HG02610 (cell line): ENCODE measurements at regions not wholly inside any gene's neighbourhood (a gene's known extent, or its start where the extent isn't known, plus 50 kb on each side); places are given as distances from the start of the nearest gene placed in this dataset.

Experiments
- ATAC-seq: cut with Tn5 transposase; IDR thresholded peaks from one replicate; pipeline ENCODE4 v1.9.1; 2021; ENCODE audit warnings: mild to moderate bottlenecking, moderate library complexity; ENCODE audit not compliant: unreplicated experiment

DNA sequence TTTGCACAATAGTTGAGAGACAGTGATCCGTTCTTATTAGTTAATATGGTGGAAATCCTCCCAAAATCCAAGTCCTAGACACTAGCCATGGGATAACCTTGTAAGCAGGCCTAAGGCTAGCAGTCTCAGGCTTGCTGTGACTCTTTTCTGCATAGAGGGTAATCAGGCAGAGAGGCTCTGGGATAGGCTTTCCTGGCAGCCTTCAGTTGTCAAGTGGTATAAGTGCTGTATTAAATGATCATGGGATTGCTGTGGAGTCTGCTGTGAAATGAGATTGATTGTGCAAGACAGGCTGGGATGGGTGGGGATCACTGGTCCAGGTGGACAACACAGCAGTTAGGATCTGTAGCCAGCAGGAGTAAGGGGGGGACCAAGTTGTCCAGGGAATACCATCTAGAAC lies 416.4 kb downstream of the TLE4 start:
- ATAC-seq: no peak

DNA sequence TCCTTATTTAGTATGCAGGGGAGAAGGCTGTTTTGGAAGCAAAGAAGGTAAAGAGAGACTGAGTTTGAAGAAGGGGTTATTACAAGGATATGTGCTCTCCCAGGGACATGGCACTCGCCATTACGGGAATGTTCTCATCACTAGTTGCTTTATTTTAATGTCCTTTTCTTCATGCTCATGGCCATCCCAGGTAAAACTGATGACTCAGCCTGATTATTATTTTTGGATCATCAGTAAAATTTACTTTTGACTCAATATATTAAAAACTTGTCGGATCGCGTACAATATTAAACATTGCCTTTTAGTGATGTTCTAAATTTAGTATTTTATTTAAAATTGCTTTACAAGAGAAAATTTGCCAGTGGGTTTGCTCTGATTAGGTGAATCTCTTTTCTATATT lies 414.7 kb downstream of the TLE4 start:
- no peak for ATAC-seq

DNA sequence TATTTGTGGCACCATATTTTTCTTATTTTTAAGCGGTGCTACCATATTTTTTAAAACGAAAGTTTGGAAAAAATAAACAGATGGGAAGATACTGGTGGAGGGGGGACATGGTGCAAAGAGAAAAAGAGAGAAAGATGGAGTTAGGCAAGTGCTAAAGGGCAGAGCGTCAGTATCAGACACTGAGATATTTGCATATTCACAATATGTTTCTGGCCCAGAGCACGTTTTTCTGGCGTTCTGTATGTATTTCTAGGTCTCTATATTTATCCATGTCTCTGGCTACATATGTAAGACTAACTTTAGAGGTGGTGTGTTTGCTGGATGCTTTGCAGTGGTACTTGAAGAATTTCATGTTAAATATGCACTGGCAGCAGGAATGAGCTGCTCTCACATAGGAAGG lies 414.0 kb downstream of the TLE4 start:
- no peak for ATAC-seq

DNA sequence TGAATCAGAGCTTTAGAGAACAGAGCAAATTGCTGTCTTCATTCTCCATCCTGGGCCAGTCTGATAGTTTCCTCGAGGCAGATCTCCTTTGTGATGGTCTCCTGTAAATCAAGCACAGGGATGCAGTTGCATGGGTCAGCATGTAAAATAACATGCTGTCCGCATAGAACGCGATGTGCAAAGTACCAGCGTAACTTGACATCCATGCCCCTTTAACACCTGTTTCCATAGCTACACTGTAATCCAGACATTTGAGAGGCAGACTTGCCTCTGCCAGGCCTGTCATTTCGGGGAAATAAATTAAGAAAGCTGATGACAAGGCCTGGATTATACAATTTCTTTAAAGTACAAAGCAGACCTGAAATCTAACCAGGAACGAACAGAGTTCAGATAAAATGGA lies 413.5 kb downstream of the TLE4 start:
- no peak for ATAC-seq

DNA sequence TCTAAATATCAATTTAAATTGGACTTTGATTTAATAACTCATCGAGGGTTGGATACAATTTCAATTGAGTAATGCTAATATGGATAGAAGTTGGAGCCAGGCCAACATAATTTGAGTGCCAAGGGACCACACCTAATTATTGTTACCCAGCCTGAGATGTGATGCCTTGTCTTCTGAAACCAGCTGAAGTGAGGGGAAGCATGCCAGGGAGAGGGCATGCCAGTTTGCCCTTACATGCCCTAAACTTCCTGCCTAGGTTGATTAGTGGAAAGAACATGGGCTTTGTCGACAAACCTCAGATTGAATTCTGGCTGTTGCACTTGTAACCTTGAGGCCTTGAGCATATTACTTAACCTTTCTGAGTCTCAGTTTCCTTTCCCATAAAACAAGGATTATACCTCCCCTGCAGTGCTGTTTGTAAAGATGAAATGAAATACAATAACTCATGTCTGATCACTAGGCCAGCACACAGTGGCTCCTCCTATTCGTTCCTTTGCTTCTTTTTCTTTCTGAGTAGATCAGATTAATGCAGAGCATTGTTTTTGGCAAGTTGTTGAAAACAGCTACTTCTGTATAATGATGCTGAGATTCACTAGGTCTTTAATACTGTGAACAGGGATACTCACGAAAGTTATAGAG lies 412.8 kb downstream of the TLE4 start:
- no peak for ATAC-seq

DNA sequence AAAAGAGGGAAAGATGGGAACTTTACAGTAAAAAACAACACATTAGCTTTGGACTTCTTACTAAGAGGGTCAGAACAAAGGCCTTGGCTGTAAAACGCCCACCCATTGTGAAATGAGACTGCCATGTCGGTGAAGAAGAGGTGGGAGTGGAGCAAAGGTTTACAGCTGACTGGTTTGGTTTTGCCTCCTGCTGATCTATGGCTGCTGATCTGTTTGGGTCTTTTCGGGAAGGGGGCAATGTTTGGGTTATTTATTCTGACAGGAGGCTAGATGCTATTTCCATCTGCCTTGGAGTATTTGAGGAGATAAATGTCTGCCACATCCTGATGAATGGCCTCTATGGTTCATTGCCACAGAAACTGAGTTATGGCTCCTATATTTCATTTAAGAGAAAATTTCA lies 408.7 kb downstream of the TLE4 start:
- no peak for ATAC-seq

DNA sequence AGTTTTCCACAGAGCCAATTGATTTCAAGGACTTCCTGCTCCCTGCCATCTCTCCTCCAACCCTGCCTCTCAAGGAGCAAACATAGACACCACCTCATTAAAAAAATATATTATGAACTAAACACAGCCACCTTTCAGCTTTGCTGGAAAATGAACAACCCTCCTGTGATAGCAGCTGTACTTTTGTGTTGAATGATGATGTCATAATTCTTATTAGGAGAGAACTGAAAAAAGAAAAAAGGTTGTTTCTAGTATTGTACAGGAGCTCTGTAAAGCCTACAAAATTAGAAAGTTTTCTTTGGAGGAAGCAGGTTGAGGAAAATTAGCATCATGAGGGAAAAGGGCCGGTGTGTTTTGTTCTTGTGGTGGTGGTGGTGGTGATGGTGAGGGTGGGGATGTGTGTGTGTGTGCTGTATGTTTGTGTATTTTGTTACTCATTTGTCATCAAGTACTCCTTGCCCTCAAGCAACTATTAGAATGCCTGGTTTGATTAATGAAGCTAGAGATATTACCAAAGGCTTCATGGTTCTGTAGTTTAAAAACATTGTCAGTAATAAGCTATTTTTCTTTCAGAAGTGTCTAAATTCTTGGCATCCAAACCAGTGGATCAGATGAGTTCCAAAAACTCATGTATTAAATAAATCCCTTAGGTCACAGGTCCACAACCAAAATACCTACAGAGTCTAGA lies 405.9 kb downstream of the TLE4 start:
- no peak for ATAC-seq

DNA sequence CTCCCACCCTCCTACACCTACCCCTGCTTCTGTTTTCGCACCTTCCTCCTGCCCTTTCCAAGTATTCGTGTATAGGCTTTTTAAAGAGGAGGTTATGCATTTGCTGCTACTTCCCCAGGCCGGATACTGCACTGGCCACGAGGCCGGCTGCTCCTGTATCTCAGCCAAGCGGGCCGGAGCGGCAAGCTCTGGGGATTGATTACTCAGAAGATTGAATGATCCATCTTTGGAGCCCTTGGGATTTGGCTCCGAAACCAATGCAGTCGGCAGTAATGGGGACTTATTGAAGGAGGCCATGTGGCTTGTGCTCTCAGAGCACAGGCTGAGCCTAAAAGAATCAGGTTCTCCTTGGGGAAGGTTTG lies 405.3 kb downstream of the TLE4 start:
- ATAC-seq: no peak

DNA sequence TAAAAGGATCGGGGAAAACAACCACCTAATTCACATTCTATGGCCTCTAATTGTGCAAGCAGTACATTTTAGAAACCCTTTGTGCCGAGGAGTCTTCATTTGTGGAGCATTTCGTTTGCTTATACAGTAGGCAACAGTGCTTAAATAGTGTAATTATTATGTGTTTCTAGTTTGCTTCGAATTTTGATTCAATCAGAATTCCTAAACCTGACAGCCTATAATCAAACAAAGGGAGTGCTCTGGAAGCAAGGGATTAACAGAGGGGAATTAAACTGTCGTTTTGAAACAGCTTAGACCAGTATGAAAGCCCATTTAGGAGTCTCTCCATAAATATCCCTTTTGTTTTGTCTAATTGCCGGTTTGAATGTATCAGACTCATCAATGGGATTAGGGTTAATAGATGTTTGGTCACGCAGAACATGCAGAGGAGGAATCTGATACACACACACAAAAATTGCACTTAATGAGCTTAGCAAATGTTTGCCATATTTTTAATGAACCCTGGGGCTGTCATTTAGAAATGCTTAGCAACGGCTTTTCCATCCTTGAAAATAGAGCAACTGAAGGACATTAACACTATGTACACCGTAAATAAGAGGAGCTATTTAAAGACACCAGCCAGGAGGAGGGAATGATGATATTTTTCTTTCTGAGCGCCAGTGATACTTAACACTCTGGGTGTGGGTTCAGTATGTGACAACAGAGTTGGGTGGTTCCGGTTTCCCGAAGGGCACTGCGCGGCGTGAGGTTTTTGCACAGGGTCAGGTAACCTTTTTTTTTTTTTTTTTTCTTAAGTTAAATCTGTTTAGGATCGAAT lies 404.7 kb downstream of the TLE4 start:
- no peak for ATAC-seq

DNA sequence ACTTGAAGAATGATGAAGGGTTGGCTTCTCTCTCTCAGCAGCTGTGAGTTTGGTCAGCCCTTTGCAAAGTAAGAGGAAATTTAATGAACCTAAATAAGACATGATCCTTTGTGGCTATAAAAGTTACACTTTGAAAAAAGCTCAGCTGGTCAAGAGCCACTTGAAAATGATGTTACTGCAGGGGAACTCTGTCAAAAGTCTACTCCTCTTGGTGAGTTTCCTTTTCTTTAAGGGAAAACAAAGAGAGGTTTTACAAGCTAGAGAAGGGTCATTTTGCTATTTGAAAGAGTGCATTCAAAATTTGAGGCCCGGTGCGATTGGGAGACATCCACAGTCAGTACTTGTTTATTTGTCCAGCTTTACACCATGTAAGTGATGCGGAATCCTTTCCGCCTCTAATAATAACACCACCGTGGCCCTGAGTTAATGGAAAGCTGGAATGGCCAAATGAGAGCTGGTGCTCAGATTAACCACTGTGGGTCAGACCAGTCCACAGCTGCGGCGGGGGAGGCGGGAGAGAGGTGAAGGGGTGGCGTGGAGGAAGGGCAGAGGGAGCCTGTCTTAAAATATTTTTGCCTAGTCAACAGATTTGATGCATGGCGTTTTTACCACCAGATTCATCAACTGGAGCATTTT lies 404.0 kb downstream of the TLE4 start:
- no peak for ATAC-seq

DNA sequence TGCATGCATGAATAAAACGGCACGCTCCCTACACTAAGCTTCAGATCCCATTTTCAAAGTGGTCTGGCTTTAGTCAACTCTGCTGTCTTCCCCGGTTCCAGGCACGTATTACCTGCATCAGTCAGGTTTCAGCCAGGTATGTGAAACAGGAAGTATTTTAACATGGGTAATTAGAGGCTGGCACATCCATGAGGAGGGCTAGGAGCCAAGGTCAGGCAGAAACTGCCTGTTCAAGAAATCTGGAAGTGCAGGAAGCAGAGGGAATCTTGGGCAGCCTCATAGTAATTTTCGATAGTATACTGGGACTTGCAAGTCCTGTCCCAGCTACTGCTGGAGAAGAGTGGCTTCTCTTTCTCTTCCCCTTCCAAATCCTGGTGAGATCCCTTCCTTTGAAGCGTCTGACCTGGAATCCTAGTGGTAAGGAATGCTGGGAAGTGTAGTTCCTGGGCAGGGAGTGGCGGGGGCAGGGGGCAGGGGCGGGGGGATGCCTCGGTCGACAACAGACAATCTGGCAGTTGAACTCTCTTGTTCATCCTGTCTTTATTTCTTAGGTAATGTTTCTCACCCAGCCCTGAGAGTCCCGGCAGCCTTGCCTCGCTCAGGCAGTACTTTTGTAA lies 403.1 kb downstream of the TLE4 start:
- no peak for ATAC-seq

DNA sequence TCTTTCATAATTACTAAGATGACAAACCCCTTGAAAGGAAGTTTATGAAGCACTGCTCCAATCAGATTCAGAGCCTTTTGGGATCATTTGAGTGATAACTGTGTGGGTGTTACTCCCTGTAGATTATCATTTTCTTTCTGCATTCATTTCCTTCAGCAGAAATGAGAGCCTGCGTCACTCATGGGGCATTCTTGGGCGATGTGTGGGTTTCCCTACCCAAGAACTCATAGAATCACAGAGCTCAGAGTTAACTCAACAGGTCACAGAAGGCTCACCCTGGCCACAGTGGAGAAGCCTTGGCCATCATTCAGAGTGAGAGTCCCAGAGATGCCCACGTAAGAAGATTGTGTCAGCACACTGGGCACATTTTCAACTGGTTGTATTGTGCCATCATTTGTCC lies 401.9 kb downstream of the TLE4 start:
- no peak for ATAC-seq

DNA sequence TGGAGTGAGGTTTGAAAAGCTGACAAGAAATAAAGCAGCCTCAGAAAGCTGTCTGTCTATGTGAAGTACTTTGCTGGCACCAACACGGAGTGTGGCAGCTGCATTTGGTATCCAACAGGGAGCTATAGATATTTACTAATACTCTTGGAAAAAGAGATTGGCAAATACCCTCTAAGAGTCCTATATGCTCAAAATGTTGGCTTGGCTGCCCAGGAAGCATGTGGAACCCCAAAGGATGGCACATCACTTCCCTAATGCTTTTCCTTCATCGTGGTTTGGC lies 398.3 kb downstream of the TLE4 start:
- ATAC-seq: no peak

DNA sequence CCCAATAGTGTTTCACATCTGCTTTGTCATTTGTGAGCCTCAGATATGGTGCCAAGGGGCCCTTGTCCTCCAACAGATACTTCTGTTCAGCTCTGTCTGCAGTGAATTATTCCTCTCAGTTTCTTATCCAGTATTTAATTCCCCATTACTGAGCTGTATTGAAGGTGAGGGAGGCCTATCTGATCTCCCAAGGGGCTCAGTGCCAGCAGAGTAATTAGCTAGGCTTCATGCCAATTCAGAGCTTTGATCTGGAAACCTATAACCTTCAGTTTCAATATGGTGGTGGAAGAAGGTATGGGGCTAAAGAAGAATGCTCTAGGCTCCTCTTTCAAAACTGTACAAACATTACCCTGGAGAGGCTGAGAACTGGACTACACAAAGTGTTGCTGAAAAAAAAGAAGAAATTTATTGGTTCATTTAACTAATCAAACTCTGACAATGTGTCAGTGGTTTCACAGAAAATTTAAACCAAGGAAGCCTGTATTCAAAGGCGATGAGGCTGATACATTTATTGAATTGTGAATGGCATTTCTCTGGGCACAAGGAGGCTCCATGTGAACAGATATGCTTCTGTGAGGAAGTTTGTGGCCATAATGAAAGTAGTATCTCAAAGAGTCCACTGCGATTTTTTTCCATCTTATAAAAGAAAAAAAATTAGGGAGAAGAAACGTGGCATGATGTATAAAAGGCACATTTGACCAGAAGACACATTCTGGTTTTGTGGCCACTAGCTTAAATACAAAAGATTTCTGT lies 397.8 kb downstream of the TLE4 start:
- no peak for ATAC-seq

DNA sequence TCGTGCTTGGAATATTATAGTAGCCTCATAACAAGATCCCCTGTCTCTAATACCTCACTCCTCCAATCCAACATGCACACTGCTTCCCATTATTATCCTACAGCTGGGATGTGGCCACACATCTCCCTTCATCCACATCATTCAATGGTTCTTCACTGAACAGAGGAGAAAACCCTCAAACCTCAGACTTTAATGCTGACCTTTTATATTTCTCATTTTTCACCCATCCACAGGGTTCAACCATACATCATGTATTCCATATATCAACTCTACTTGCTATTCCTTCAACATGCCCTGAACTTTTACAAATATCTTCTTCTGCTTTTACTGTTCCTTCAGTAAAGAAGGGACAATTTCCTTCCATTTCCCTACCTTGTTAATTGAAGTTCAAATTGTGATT lies 396.8 kb downstream of the TLE4 start:
- no peak for ATAC-seq

DNA sequence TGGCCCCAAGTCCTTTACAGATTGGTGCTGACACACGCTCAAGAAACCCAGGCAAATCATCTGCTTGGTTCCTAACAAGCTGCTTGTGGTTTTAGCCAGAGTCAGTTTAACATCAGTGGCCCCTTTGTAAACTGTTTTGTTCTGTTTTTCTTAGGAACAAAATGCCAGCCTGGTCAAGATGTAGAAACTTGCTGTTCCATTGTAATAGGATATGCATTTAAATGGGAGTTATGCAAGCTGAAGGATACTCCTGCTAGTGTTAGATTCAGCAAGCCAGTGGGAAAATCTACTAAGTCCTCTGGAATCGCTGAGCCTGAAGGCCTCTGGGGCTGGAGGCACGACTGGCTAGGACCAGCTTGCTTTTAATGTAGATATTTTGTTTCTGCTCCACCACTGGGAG lies 391.1 kb downstream of the TLE4 start:
- ATAC-seq: no peak

DNA sequence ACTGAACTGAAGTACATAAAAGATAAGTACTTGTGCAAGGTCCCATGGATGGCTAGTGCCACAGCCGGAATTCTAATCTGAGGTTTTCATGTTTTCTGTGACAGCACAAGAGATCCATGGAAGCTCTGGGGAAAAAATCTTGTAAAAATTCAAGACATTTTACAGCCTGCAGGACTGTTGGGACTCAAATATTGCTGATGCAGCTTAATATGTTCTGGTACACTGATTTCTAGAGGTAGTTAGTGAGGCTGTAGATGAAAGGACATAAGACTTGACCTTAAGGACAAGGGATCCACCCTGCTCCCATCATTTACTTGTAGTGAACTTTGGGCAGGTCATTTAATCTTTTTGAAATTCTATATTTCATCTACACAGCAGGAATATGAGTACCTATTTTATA lies 390.4 kb downstream of the TLE4 start:
- ATAC-seq: no peak

DNA sequence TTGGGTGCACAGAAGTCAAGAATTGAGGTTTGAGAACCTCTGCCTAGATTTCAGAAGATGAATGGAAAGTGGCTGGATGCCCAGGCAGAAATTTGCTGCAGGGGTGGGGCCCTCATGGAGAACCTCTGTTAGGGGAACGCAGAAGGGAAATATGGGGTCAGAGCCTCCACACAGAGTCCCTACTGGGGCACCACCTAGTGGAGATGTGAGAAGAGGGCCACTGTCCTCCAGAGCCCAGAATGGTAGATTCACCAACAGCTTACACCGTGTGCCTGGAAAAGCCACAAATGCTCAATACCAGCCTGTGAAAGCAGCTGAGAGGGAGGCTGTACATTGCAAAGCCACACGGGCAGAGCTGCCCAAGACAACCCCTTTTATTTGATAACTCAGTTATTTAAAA lies 383.5 kb downstream of the TLE4 start:
- no peak for ATAC-seq

DNA sequence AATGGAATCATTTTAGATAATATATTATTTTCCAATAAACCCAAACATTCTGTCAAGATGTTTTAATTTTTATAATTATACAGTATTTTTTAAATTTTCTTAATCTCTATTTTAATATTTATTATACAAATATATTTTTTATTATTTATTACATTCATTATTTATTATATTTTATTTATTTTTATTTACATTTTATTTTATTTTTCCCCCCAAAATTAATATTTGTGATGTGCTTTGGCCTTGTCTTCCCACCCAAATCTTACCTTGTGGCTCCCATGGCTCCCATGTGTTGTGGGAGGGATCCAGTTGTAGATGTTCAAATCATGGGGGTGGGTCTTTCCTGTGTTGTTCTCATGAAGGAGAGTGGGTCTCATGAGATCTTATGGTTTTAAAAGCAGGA lies 382.1 kb downstream of the TLE4 start:
- ATAC-seq: no peak

DNA sequence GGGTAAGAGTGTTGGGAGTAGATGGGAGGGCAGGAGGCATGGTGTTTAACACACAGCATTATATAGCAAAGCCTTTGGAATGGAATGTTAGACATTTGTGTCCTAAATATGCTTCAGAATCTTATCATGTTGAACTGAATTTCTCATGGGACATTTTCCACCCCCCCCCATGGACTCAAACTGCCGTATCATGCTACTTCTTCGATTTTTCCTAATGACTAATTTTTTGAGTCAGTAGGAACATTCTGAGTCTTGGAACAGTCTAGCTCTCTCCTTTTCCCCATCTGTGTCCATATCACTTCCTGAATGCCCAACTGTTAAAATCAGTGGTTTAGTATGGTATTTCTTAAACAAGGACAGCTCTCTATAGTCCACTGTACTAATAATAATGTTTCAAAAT lies 380.6 kb downstream of the TLE4 start:
- ATAC-seq: no peak

DNA sequence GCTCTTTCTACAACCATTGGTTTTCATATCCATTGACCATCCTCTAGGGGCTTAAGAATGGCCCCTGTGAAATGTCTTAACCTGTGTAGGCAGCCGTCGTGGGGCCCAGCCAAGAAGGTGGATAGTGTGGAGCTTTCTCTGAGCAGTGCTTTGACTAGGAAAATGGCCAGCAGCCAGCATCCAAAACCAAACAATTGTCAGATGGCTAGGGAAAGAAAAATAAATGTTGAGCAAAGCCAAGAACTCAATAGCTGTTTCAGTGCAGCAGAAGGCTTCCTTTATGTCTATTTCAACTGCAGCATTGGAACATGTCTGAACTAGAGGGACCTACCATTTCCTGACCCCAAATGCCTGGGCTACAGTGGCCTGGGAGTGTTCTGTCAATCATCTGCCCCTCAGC lies 374.9 kb downstream of the TLE4 start:
- ATAC-seq: no peak
